Upper lobe of left lung (tissue), 4 donors: ENCODE measurements at regions not wholly inside any gene's neighbourhood (a gene's known extent, or its start where the extent isn't known, plus 50 kb on each side); places are given as distances from the start of the nearest gene placed in this dataset.

Experiments
- CTCF ChIP-seq, 6 experiments: fragments of 450-650 bp in 4 of 6; fragments of 200-600 bp in 2 of 6; sonication (generic) in 2 of 6; IDR thresholded peaks; one replicate each; pipeline ENCODE4 v1.5.1; 2016 to 2019; ENCODE audit warnings: antibody characterized with exemption in 6 of 6
- POLR2A ChIP-seq, 4 donors: fragments of 450-650 bp; IDR thresholded peaks; one replicate each; pipeline ENCODE4 v1.5.1; 2016 to 2017; ENCODE audit warnings: antibody characterized with exemption in 4 of 4, mild to moderate bottlenecking in 2 of 4
- POLR2AphosphoS5 ChIP-seq, 2 donors: sonication (generic); formaldehyde crosslinking; IDR thresholded peaks; one replicate each; pipeline ENCODE4 v1.5.1; 2017; ENCODE audit warnings: antibody characterized with exemption in 2 of 2

- no peak for TF ChIP-seq POLR2A (IDR thresholded peaks at IDR 0.05)
- TF ChIP-seq CTCF (IDR thresholded peaks at IDR 0.05) = no peak
- TF ChIP-seq POLR2AphosphoS5 (IDR thresholded peaks at IDR 0.05) = no peak
These were observed 884.8 kb upstream of the B3GALT2 start for GRCh38 chr1:194071205-194071604.
